Heart left ventricle (tissue), 13 donors: ENCODE measurements at regions not wholly inside any gene's neighbourhood (a gene's known extent, or its start where the extent isn't known, plus 50 kb on each side); places are given as distances from the start of the nearest gene placed in this dataset.
"Not testable (repeated sequence)": the region's sequence is repeated elsewhere in the genome, so short reads cannot be mapped to it uniquely, and the experiment has no call there.

Source experiments
- POLR2A ChIP-seq, 2 donors: fragments of 450-650 bp; IDR thresholded peaks; one replicate each; pipeline ENCODE4 v1.6.1; 2017; ENCODE audit warnings: antibody characterized with exemption in 2 of 2, mild to moderate bottlenecking in 2 of 2, moderate library complexity in 2 of 2
- TF ChIP-seq, protein P1 (sequence below), 12 donors: fragments of 200-600 bp; sonication (generic) in 4 of 12; IDR thresholded peaks; one replicate each; pipeline versions ENCODE4 v1.5.0 to v1.8.0; 2018 to 2022; ENCODE audit warnings: antibody characterized with exemption in 12 of 12, mild to moderate bottlenecking in 5 of 12
- donor health status: ischemic (EF 13 %, LVEDD 7.1; RV severe dilation, severe dysfunction).
- donor health status: DM: no; HTN: yes; CAD: no.
- donor health status: DM: no; HTN: no; CAD: no.
- donor health status: ischemic (EF 25% LVEDD 6.9; RV normal size, moderate dysfunction).
- donor health status: ischemic (EF 25% LVEDD 5.7; RV mildly dilated, moderate dysfunction).
- donor health status: ischemic (EF 35%, LVEDD 5.7; RV mildly dilated, moderate dysfunction).
- donor health status: nonischemic (EF 11% LVEDD 7.7; RV severe dilation, severe dysfunction).
- donor health status: DM: yes; HTN: yes; CAD: no.
- donor health status: PGD.
- donor health status: ischemic (EF 29% LVEDD 5.4; RV normal size, mild dysfunction).
- donor health status: nonischemic (EF 23%, LVEDD 6.1; RV moderate dilation, normal function).

DNA sequence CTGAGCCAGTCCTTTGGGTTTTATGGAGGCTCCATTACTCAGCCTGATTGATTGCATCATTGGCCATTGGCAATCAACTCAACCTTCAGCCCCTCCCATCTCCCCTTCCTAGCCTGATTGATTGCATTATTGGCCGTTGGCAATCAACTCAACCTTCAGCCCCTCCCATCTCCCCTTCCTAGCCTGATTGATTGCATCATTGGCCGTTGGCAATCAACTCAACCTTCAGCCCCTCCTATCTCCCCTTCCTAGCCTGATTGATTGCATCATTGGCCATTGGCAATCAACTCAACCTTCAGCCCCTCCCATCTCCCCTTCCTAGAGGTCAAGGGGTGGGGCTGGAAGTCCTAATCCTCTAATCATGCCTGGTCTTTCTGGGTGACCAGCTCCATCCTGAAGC, 103.8 kb upstream of the LRPAP1 start:
- TF ChIP-seq, protein P1, sequence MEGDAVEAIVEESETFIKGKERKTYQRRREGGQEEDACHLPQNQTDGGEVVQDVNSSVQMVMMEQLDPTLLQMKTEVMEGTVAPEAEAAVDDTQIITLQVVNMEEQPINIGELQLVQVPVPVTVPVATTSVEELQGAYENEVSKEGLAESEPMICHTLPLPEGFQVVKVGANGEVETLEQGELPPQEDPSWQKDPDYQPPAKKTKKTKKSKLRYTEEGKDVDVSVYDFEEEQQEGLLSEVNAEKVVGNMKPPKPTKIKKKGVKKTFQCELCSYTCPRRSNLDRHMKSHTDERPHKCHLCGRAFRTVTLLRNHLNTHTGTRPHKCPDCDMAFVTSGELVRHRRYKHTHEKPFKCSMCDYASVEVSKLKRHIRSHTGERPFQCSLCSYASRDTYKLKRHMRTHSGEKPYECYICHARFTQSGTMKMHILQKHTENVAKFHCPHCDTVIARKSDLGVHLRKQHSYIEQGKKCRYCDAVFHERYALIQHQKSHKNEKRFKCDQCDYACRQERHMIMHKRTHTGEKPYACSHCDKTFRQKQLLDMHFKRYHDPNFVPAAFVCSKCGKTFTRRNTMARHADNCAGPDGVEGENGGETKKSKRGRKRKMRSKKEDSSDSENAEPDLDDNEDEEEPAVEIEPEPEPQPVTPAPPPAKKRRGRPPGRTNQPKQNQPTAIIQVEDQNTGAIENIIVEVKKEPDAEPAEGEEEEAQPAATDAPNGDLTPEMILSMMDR (IDR thresholded peaks at IDR 0.05), result not testable (repeated sequence)
- not testable (repeated sequence) for TF ChIP-seq POLR2A (IDR thresholded peaks at IDR 0.05)
